ENCODE measurements at regions not wholly inside any gene's neighbourhood (a gene's known extent, or its start where the extent isn't known, plus 50 kb on each side); places are given as distances from the start of the nearest gene placed in this dataset.

- Histone ChIP-seq H3K36me3 (no peaks in the 10 kb centered on the region), H3K27ac (no peak overlapping the region)
- TF ChIP-seq CTCF (IDR thresholded peaks at IDR 0.05), result no peak
- no peak for TF ChIP-seq POLR2A (IDR thresholded peaks at IDR 0.05)
- TF ChIP-seq POLR2AphosphoS5 (IDR thresholded peaks at IDR 0.05), result no peak
- TF ChIP-seq EP300 (IDR thresholded peaks at IDR 0.05), result no peak
These were observed 55.6 kb downstream of the ZNF281 start for GRCh38 chr1:200354243-200354642.

GRCh38 chr1:200353232-200353631, 56.6 kb downstream of the ZNF281 start:
- Histone ChIP-seq H3K36me3 (no peaks in the 10 kb centered on the region), H3K4me1 (peaks cover 8% of the 10 kb centered on the region), H3K27ac (no peak overlapping the region), H3K27me3 (no peaks in the 10 kb centered on the region), H3K4me3 (no peak overlapping the region), H3K9me3 (no peaks in the 10 kb centered on the region)
- no peak for TF ChIP-seq EP300 (IDR thresholded peaks at IDR 0.05)
- no peak for TF ChIP-seq CTCF (IDR thresholded peaks at IDR 0.05)
- TF ChIP-seq POLR2AphosphoS5 (IDR thresholded peaks at IDR 0.05), result no peak
- TF ChIP-seq POLR2A (IDR thresholded peaks at IDR 0.05), result no peak
- 75% methylated on average over 1 of the region's 1 CpG for WGBS
- no peak for DNase-seq (ENCODE audit: low spot score in 2 of 2)

More at GRCh38 chr1:200354243-200354642, 55.6 kb downstream of the ZNF281 start:
- Histone ChIP-seq H3K4me3 (no peak overlapping the region), H3K9me3 (no peaks in the 10 kb centered on the region), H3K27me3 (no peaks in the 10 kb centered on the region), H3K4me1 (peaks cover 8% of the 10 kb centered on the region)
- no peak for DNase-seq (ENCODE audit: low spot score in 2 of 2)
- WGBS, result 68% methylated on average over 2 of the region's 2 CpGs

- no peak for TF ChIP-seq CTCF (IDR thresholded peaks at IDR 0.05)
- no peak for TF ChIP-seq EP300 (IDR thresholded peaks at IDR 0.05)
- no peak for TF ChIP-seq POLR2A (IDR thresholded peaks at IDR 0.05)
- no peak for TF ChIP-seq POLR2AphosphoS5 (IDR thresholded peaks at IDR 0.05)
- peaks cover 8% of the 10 kb centered on the region for H3K4me1 ChIP-seq
- no peaks in the 10 kb centered on the region for H3K9me3 ChIP-seq
- no peak for DNase-seq (ENCODE audit: low spot score in 2 of 2)
- H3K4me3 ChIP-seq, result no peak overlapping the region
- no peaks in the 10 kb centered on the region for H3K36me3 ChIP-seq
- H3K27ac ChIP-seq, result no peak overlapping the region
- H3K27me3 ChIP-seq, result no peaks in the 10 kb centered on the region
- whole genome bisulfite sequencing, result 39% methylated on average over 4 of the region's 4 CpGs
These were observed 57.8 kb downstream of the ZNF281 start for GRCh38 chr1:200351826-200352549.

GRCh38 chr1:200351425-200351824, 58.4 kb downstream of the ZNF281 start:
- no peak overlapping the region for H3K4me3 ChIP-seq
- H3K4me1 ChIP-seq, result peaks cover 8% of the 10 kb centered on the region
- no peak for TF ChIP-seq POLR2AphosphoS5 (IDR thresholded peaks at IDR 0.05)
- TF ChIP-seq POLR2A (IDR thresholded peaks at IDR 0.05), result no peak
- TF ChIP-seq CTCF (IDR thresholded peaks at IDR 0.05), result no peak
- no peak for TF ChIP-seq EP300 (IDR thresholded peaks at IDR 0.05)
- H3K9me3 ChIP-seq, result no peaks in the 10 kb centered on the region
- no peaks in the 10 kb centered on the region for H3K36me3 ChIP-seq
- 57% methylated on average over 4 of the region's 4 CpGs for WGBS
- H3K27me3 ChIP-seq, result no peaks in the 10 kb centered on the region
- no peak overlapping the region for H3K27ac ChIP-seq
- DNase-seq (ENCODE audit: low spot score in 2 of 2), result no peak

GRCh38 chr1:200346700-200347099, 63.1 kb downstream of the ZNF281 start:
- H3K4me3 ChIP-seq, result no peak overlapping the region
- no peak overlapping the region for H3K27ac ChIP-seq
- H3K9me3 ChIP-seq, result no peaks in the 10 kb centered on the region
- H3K27me3 ChIP-seq, result no peaks in the 10 kb centered on the region
- no peak for TF ChIP-seq POLR2AphosphoS5 (IDR thresholded peaks at IDR 0.05)
- TF ChIP-seq EP300 (IDR thresholded peaks at IDR 0.05), result no peak
- TF ChIP-seq POLR2A (IDR thresholded peaks at IDR 0.05), result no peak
- TF ChIP-seq CTCF (IDR thresholded peaks at IDR 0.05), result no peak
- 91% methylated on average over 9 of the region's 9 CpGs for WGBS
- no peaks in the 10 kb centered on the region for H3K36me3 ChIP-seq
- no peak for DNase-seq (ENCODE audit: low spot score in 2 of 2)
- H3K4me1 ChIP-seq, result no peaks in the 10 kb centered on the region

Data from suprapubic skin (tissue), 4 donors.